AG10803 (cell line): ENCODE measurements at regions not wholly inside any gene's neighbourhood (a gene's known extent, or its start where the extent isn't known, plus 50 kb on each side); places are given as distances from the start of the nearest gene placed in this dataset.
A peak's percentile ranks its signal among the peaks of the same experiment; 100 is the strongest.

ENCODE experiments used
- DNase-seq: peaks from one replicate; pipeline ENCODE4 v3.0.0; 2010; ENCODE audit warnings: low read depth
- H3K4me3 ChIP-seq: 2 replicates; pipeline ENCODE4 v1.5.1; 2011; ENCODE audit warnings: mild to moderate bottlenecking, low read length, control low read depth
- CTCF ChIP-seq: conservative IDR thresholded peaks from 2 replicates; pipeline ENCODE4 v1.5.1; 2011; ENCODE audit warnings: mild to moderate bottlenecking, low read length, control low read depth, inconsistent platforms

DNA sequence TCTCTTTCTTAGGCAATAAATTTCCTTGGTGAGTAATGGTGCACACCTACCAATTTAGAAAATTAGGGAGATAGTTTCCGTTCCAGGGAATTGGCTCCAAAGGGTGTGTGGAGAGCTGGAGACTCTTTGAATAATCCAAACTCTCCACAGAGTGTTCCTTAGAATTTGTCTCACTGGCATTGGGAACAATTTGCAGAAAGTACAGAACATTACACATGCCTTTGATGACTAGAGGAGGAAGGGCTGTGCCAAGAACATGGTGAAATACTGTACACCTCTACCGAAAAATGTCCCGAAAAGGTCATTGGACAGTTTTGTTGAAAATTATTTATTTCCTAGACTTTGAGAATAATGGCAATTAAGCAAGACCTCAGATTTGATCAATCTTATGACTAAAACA, 214.2 kb upstream of the MPDZ start:
- no peak for DNase-seq

DNA sequence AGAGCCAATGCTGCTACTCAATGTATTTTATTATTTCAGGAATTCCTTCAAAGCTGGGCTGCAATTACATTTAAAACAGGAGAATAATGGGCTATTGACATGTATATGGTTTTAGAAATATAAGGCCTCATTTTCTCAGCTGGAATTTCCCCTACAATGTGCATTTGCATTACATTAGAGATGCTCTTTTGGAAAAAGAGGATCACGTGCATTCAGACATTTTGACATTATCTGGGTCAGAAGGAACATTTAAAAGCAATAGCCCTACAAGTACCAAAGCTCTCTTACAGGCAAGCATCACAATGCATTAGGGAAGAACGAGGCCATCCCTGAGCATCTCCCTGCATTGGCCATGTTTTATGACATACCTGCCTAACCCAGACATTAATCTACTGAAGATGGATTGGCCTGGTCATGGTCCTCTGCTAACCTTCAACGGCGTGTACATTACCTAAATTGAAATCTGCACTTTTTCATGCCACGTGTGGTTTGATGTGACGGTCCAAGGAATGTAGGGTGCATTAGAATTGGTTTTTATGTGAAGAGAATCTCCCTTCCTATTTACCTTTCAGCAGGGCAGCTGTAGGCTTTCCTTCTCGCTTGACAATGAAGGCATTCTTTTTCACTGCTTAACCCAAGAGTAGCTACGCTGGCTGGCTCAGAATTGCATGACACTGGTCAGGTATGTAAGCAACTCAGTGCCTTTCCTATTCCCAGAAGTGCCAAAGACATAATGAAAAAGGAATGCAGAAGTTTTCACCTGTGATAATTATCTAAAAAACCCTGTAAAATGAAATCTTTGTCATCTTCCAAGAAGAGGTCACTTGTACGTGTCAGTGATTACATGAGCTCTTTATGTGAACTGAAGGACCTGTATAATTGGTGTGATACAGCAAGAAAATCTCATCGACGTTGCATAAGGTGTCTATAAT, 212.3 kb upstream of the MPDZ start:
- no peak overlapping the region for H3K4me3 ChIP-seq
- DNase-seq, result no peak
- no peak for TF ChIP-seq CTCF

More for the DNA sequence above, 214.2 kb upstream of the MPDZ start:
- no peak for TF ChIP-seq CTCF
- no peak overlapping the region for H3K4me3 ChIP-seq

- H3K4me3 ChIP-seq, result no peak overlapping the region
- no peak for TF ChIP-seq CTCF
- no peak for DNase-seq
Measured at GRCh38 chr9:13491138-13491492, 211.6 kb upstream of the MPDZ start.

DNA sequence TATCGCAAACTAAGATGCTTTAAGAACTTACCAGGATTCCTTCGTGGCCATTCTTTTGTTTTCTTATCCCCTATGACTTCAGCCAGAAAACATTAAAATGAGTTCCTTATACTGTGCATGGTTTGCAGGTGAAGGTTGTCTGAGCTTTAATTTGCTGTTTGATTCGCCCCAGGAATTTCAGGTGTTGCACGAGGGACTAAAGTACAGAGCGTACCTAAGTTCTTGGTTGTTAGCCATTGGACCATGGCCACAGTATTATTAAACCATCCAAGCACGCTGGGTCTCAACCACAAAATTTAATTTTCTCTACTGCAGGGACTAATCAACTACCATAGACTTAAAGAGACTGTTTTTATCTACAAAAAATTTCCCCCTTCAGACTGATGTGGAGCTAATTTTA, 208.4 kb upstream of the MPDZ start:
- no peak for TF ChIP-seq CTCF
- H3K4me3 ChIP-seq, result no peak overlapping the region
- DNase-seq, result no peak

DNA sequence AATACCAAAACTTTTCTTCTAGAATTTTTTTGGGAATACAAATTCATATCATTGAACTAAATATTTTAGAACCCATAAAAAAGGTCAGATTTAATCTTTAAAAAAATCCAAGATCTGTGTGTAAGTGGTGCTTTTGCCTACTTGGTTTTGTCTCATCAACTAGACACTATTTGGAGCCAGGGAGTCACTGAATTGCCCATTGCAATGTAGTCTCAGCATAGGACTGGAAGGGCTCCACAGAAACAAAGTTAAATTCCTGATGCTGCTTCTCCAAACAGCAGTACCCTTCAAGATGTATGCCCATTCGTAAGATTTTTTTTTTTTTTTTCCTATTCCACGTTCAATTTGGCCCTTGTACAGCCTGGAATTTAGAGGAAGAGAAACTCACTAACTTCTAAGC, 208.0 kb upstream of the MPDZ start:
- H3K4me3 ChIP-seq, result no peak overlapping the region
- TF ChIP-seq CTCF, result no peak
- no peak for DNase-seq

GRCh38 chr9:13487071-13487470, 207.6 kb upstream of the MPDZ start:
- DNase-seq, result no peak
- H3K4me3 ChIP-seq, result no peak overlapping the region
- TF ChIP-seq CTCF, result no peak

DNA sequence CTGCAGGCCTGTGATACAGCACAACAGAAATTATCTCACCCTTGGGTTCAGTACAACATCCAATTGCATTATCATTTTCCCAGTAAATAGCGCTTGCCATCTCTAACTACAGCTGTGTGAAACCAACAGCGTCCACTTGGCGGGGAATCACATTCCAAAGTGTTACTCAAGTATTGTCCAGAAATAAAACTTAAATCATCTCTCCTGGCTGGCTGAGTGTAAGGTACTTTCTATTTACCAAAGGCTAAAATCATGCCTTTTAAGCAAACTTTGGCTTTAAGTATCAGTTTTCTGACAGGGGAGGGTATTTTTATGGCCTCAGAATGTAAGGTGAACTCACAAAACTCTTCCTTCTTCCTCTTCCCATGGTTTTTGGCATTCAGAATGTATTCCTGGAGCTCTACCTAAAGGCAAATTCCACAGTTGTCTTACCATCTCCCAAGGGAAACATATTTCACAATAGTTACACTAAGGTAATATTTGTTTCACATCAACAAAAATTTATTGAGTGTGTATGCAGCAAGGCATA, 205.6 kb upstream of the MPDZ start:
- no peak overlapping the region for H3K4me3 ChIP-seq
- 0 out of 2 replicates have a peak, but pooled peaks have one; percentile 6 for TF ChIP-seq CTCF
- peak; percentile 83 for DNase-seq
